BLaER1 (cell line): ENCODE measurements at regions not wholly inside any gene's neighbourhood (a gene's known extent, or its start where the extent isn't known, plus 50 kb on each side); places are given as distances from the start of the nearest gene placed in this dataset.
"Not testable (repeated sequence)": the region's sequence is repeated elsewhere in the genome, so short reads cannot be mapped to it uniquely, and the experiment has no call there.

Source experiments
- H3K27ac ChIP-seq: shearing (Covaris generic); formaldehyde crosslinking; 2 replicates; pipeline ENCODE4 v1.8.1; 2022
- H3K27me3 ChIP-seq: shearing (Covaris generic); formaldehyde crosslinking; 2 replicates; pipeline ENCODE4 v1.8.1; 2022
- H3K36me3 ChIP-seq: shearing (Covaris generic); formaldehyde crosslinking; 2 replicates; pipeline ENCODE4 v1.8.1; 2022
- H3K4me1 ChIP-seq: shearing (Covaris generic); formaldehyde crosslinking; 2 replicates; pipeline ENCODE4 v1.8.1; 2022
- H3K4me2 ChIP-seq: shearing (Covaris generic); formaldehyde crosslinking; 2 replicates; pipeline ENCODE4 v1.8.1; 2022
- H3K4me3 ChIP-seq: shearing (Covaris generic); formaldehyde crosslinking; 2 replicates; pipeline ENCODE4 v1.8.1; 2022
- H3K9ac ChIP-seq: shearing (Covaris generic); formaldehyde crosslinking; 2 replicates; pipeline ENCODE4 v1.8.1; 2022
- H3K9me3 ChIP-seq: shearing (Covaris generic); formaldehyde crosslinking; 2 replicates; pipeline ENCODE4 v1.8.1; 2022
- H4K20me1 ChIP-seq: shearing (Covaris generic); formaldehyde crosslinking; 2 replicates; pipeline ENCODE4 v1.8.1; 2022
- Cebpa-rat ChIP-seq: shearing (Covaris generic); IDR thresholded peaks from 2 replicates; pipeline ENCODE4 v1.8.1; 2022

DNA sequence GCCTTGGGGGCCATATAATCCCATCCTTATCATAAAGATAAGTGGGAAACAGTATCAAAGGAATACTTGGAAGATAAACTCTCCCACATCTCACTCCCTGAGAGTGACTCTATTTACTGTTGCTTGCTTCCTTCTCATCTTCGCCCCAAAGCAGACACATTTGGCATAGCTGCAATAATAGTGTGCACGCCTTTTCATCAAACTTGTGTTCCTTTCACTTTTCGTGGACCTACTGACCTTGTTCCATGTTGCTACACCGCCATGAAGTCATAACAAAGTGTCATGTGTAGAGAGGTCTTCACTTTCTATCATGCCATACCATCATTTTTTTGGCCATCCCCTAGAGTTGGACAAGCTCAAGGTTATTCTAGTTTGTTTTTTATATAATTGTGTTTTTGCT is 200.0 kb upstream of the MSX2 start:
- H3K27me3 ChIP-seq = no peaks in the 10 kb centered on the region
- H3K9ac ChIP-seq = no peak overlapping the region
- no peaks in the 10 kb centered on the region for H3K4me1 ChIP-seq
- TF ChIP-seq Cebpa-rat = no peak
- H3K4me2 ChIP-seq = no peak overlapping the region
- H3K36me3 ChIP-seq = no peaks in the 10 kb centered on the region
- H3K4me3 ChIP-seq = no peak overlapping the region
- no peak overlapping the region for H3K27ac ChIP-seq
- H4K20me1 ChIP-seq = no peaks in the 10 kb centered on the region
- no peaks in the 10 kb centered on the region for H3K9me3 ChIP-seq

GRCh38 chr5:174526177-174526576 is 198.2 kb upstream of the MSX2 start:
- Histone ChIP-seq H3K9ac (no peak overlapping the region), H3K36me3 (no peaks in the 10 kb centered on the region), H3K4me3 (no peak overlapping the region), H3K27ac (no peak overlapping the region), H3K27me3 (no peaks in the 10 kb centered on the region), H3K4me1 (no peaks in the 10 kb centered on the region), H3K4me2 (no peak overlapping the region), H4K20me1 (no peaks in the 10 kb centered on the region), H3K9me3 (no peaks in the 10 kb centered on the region)
- no peak for TF ChIP-seq Cebpa-rat

DNA sequence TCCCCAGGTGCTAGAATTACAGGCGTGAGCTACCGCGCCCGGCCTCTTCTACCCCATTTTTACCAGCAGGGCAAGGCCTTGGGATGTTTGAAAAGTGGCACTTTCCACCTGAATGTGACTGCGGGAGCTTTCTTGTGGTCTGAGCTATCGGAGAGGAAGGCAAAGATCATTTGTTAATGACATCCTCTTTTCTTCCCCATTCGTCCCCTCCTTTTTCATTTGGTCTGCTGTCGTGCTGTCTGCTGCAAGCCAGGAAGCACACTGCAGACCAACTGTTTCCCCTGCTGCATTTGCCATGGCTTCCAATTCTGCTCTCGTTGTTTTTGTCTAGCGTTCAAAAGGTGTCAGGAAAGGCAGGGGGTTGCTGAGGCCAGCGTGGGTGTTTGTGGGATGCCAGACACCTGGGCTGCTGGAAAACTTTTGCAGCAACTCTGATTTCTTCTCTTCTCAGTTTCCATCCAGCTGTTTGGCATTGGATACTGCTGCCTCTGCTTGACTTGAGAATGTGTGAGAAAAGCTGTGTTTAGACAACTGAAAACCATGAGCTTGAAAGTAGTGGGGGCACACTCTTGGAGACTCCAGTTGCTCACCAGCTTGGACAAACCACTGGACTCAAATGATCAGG is 196.4 kb upstream of the MSX2 start:
- Histone ChIP-seq H3K9ac (no peak overlapping the region), H3K4me3 (no peak overlapping the region), H3K9me3 (no peaks in the 10 kb centered on the region), H3K4me1 (no peaks in the 10 kb centered on the region), H4K20me1 (no peaks in the 10 kb centered on the region), H3K36me3 (no peaks in the 10 kb centered on the region), H3K4me2 (no peak overlapping the region), H3K27ac (no peak overlapping the region), H3K27me3 (no peaks in the 10 kb centered on the region)
- TF ChIP-seq Cebpa-rat = no peak

- Histone ChIP-seq H3K36me3 (no peaks in the 10 kb centered on the region), H3K4me3 (no peak overlapping the region), H3K4me1 (no peaks in the 10 kb centered on the region), H3K9me3 (no peaks in the 10 kb centered on the region), H4K20me1 (no peaks in the 10 kb centered on the region), H3K9ac (no peak overlapping the region), H3K27me3 (no peaks in the 10 kb centered on the region), H3K4me2 (no peak overlapping the region), H3K27ac (no peak overlapping the region)
- no peak for TF ChIP-seq Cebpa-rat
These were observed 195.4 kb upstream of the MSX2 start for GRCh38 chr5:174528821-174529544.

GRCh38 chr5:174529925-174530681 is 194.3 kb upstream of the MSX2 start:
- no peak overlapping the region for H3K27ac ChIP-seq
- TF ChIP-seq Cebpa-rat = no peak
- H3K36me3 ChIP-seq = no peaks in the 10 kb centered on the region
- no peak overlapping the region for H3K4me2 ChIP-seq
- H3K9ac ChIP-seq = no peak overlapping the region
- H3K9me3 ChIP-seq = no peaks in the 10 kb centered on the region
- no peaks in the 10 kb centered on the region for H3K27me3 ChIP-seq
- H4K20me1 ChIP-seq = no peaks in the 10 kb centered on the region
- no peak overlapping the region for H3K4me3 ChIP-seq
- no peaks in the 10 kb centered on the region for H3K4me1 ChIP-seq

- Histone ChIP-seq H3K36me3 (no peaks in the 10 kb centered on the region), H3K27ac (no peak overlapping the region), H3K4me3 (no peak overlapping the region), H3K9me3 (no peaks in the 10 kb centered on the region), H3K4me1 (no peaks in the 10 kb centered on the region), H3K27me3 (no peaks in the 10 kb centered on the region), H3K9ac (no peak overlapping the region), H3K4me2 (no peak overlapping the region), H4K20me1 (no peaks in the 10 kb centered on the region)
- no peak for TF ChIP-seq Cebpa-rat
These were observed 192.6 kb upstream of the MSX2 start for GRCh38 chr5:174531782-174532191.

DNA sequence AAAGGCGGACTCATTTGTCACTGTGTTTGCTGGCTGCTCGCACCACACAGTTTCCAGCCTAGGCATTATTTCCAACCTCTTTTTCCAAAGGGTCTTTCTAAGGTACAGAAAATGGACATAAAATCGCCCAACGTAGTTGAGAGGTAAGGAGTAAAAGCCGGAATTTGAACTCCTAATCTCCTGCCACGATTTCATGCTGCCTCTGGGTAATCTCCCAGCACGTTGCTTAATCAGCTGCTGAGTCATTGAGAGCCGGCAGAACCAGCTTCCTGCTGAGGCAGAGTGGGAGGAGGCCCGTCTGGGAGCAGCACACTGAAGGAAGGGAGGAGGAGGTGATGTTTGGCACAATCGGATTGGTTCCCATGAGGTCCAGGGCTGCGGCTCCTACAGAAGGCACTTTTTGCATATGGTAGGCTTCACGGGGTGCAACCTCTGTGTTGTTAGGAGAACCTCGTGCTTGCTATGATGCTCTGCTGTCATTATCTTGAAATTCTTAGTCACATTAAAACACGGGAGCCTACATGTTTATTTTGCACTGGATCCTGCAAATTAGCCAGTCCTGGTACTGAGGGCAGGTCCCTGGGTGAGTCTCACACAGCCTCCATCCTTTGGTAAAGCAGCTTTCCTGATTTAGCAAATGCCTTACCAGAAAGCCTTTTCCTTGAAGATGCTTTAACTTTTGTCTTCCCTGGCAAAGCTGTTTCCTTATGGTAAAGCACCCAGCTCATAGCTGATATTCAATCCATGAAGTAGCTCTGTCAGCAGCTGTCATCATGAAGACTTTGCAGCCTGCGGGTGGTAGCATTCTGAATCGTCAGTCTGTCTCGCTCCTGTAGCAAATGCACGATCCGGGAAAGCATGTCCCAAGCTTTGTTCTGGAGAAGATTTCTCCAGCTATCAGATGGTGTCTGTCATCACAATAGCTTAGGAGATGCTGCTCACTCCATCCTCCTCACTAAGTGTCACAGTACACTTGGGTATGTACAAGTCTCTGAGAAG is 191.6 kb upstream of the MSX2 start:
- no peaks in the 10 kb centered on the region for H3K4me1 ChIP-seq
- H3K9ac ChIP-seq = no peak overlapping the region
- no peak overlapping the region for H3K27ac ChIP-seq
- no peaks in the 10 kb centered on the region for H3K9me3 ChIP-seq
- no peak overlapping the region for H3K4me3 ChIP-seq
- H3K4me2 ChIP-seq = no peak overlapping the region
- no peaks in the 10 kb centered on the region for H3K27me3 ChIP-seq
- H3K36me3 ChIP-seq = no peaks in the 10 kb centered on the region
- H4K20me1 ChIP-seq = no peaks in the 10 kb centered on the region
- TF ChIP-seq Cebpa-rat = no peak

DNA sequence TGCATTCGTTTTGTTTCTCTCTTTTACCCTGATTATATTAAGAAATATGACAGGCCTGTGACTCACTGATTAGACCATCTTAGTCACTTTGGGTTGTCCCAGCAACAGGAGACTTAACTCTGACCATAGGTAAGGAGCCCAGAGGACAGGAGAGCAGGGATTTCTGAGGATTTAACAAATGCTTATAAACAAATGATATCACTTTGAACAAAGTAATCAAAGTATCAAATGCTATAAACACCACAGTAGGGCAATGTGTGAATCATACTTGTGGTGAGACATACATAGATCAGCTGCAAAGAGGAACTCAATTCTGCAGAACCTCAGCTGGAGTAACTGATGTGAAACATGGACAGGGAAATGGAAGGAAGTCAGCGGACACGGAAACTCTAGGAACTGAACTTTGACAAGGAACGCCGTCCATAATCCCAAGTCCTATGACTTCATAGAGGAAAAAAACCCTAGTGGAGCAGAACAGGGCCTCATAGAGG is 190.6 kb upstream of the MSX2 start:
- TF ChIP-seq Cebpa-rat = no peak
- no peaks in the 10 kb centered on the region for H3K4me1 ChIP-seq
- H3K9ac ChIP-seq = no peak overlapping the region
- no peaks in the 10 kb centered on the region for H4K20me1 ChIP-seq
- no peaks in the 10 kb centered on the region for H3K36me3 ChIP-seq
- H3K9me3 ChIP-seq = peaks cover under 1% of the 10 kb centered on the region
- no peak overlapping the region for H3K4me2 ChIP-seq
- no peak overlapping the region for H3K4me3 ChIP-seq
- H3K27ac ChIP-seq = no peak overlapping the region
- H3K27me3 ChIP-seq = no peaks in the 10 kb centered on the region

DNA sequence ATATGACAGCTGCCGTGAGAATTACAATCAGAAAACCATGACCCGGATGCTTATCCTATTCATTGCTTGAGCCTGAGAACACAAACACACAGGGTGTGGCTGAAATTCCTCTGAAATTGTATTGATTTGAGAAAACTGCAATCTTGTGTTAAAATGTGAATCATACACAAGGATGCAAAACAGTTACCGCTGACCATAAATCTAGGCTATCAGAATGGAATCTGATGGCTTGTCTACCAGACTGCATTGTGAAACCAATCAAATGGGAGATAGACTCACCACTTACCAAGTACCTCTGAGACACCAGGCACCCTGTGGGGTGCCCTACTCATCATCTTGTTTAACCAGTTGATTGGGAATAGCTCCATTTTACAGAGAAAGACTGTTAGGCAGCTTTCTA is 188.7 kb upstream of the MSX2 start:
- H3K27ac ChIP-seq = no peak overlapping the region
- TF ChIP-seq Cebpa-rat = no peak
- H3K36me3 ChIP-seq = no peaks in the 10 kb centered on the region
- no peak overlapping the region for H3K4me2 ChIP-seq
- H3K4me1 ChIP-seq = no peaks in the 10 kb centered on the region
- no peak overlapping the region for H3K4me3 ChIP-seq
- no peaks in the 10 kb centered on the region for H4K20me1 ChIP-seq
- H3K27me3 ChIP-seq = no peaks in the 10 kb centered on the region
- H3K9ac ChIP-seq = no peak overlapping the region
- peaks cover 6% of the 10 kb centered on the region for H3K9me3 ChIP-seq

GRCh38 chr5:174539823-174540222 is 184.6 kb upstream of the MSX2 start:
- H3K9me3 ChIP-seq, H4K20me1 ChIP-seq, H3K36me3 ChIP-seq, H3K4me3 ChIP-seq, H3K27ac ChIP-seq, H3K27me3 ChIP-seq, H3K4me2 ChIP-seq, H3K9ac ChIP-seq, H3K4me1 ChIP-seq: not testable (repeated sequence)
